Sigmoid colon (tissue), 4 donors: ENCODE measurements at regions not wholly inside any gene's neighbourhood (a gene's known extent, or its start where the extent isn't known, plus 50 kb on each side); places are given as distances from the start of the nearest gene placed in this dataset.

Source experiments
- EP300 ChIP-seq, 4 donors: sonication (generic); formaldehyde crosslinking; IDR thresholded peaks; one replicate each; pipeline ENCODE4 v1.6.1; 2017; ENCODE audit warnings: antibody characterized with exemption in 4 of 4
- POLR2A ChIP-seq, 2 donors: fragments of 450-650 bp; IDR thresholded peaks; one replicate each; pipeline ENCODE4 v1.6.1; 2016; ENCODE audit warnings: antibody characterized with exemption in 2 of 2, mild to moderate bottlenecking in 2 of 2, moderate library complexity in 2 of 2
- POLR2AphosphoS5 ChIP-seq, 4 donors: sonication (generic); formaldehyde crosslinking; IDR thresholded peaks; one replicate each; pipeline ENCODE4 v1.6.1; 2017; ENCODE audit warnings: antibody characterized with exemption in 4 of 4
- TF ChIP-seq, protein P1 (sequence below), 4 experiments: fragments of 450-650 bp in 3 of 4; fragments of 200-600 bp in 1 of 4; IDR thresholded peaks; one replicate each; pipeline ENCODE4 v1.5.1; 2016 to 2019; ENCODE audit warnings: antibody characterized with exemption in 4 of 4, mild to moderate bottlenecking in 3 of 4, moderate library complexity in 2 of 4

DNA sequence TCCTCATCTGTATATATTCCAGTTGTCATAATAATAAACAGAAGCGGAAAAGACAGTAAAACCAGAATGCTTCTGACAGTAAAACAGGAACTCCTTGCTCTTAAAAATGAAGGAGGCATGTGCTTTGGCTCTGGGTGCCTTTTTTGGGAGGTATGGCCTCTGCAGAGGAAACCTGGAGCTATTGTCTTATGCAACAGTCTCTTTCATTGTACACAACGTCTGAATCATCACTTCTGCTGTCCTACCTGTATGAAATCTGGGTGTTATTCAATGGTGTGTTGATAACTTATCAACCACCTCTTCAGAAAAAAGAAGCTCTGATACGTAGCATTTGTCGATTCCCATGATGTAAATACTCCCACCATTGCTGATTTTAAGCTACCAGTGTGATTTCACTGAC is 64.8 kb downstream of the CDCA7 start:
- TF ChIP-seq POLR2A (IDR thresholded peaks at IDR 0.05) (no peak), EP300 (IDR thresholded peaks at IDR 0.05) (no peak), POLR2AphosphoS5 (IDR thresholded peaks at IDR 0.05) (no peak)
- TF ChIP-seq, protein P1, sequence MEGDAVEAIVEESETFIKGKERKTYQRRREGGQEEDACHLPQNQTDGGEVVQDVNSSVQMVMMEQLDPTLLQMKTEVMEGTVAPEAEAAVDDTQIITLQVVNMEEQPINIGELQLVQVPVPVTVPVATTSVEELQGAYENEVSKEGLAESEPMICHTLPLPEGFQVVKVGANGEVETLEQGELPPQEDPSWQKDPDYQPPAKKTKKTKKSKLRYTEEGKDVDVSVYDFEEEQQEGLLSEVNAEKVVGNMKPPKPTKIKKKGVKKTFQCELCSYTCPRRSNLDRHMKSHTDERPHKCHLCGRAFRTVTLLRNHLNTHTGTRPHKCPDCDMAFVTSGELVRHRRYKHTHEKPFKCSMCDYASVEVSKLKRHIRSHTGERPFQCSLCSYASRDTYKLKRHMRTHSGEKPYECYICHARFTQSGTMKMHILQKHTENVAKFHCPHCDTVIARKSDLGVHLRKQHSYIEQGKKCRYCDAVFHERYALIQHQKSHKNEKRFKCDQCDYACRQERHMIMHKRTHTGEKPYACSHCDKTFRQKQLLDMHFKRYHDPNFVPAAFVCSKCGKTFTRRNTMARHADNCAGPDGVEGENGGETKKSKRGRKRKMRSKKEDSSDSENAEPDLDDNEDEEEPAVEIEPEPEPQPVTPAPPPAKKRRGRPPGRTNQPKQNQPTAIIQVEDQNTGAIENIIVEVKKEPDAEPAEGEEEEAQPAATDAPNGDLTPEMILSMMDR (IDR thresholded peaks at IDR 0.05) = no peak
